ENCODE measurements at regions not wholly inside any gene's neighbourhood (a gene's known extent, or its start where the extent isn't known, plus 50 kb on each side); places are given as distances from the start of the nearest gene placed in this dataset.

- Histone ChIP-seq H3K27me3 (ENCODE audit: insufficient read depth, low read depth, severe bottlenecking) (peaks cover 6% of the 10 kb centered on the region), H3K9me3 (ENCODE audit: severe bottlenecking) (peaks cover 5% of the 10 kb centered on the region), H3K27ac (no peak overlapping the region), H3K36me3 (no peaks in the 10 kb centered on the region), H3K4me3 (ENCODE audit: low read depth, low read length) (no peak overlapping the region)
- no peak for DNase-seq
- no peak for TF ChIP-seq CTCF (IDR thresholded peaks at IDR 0.05; ENCODE audit: low read depth, low read length)
These were observed 76.1 kb downstream of the ZNF280B start for GRCh38 chr22:22432479-22432878.

- Histone ChIP-seq H3K9me3 (ENCODE audit: severe bottlenecking) (peaks cover 5% of the 10 kb centered on the region), H3K36me3 (no peaks in the 10 kb centered on the region), H3K4me3 (ENCODE audit: low read depth, low read length) (no peak overlapping the region), H3K27me3 (ENCODE audit: insufficient read depth, low read depth, severe bottlenecking) (peaks cover 9% of the 10 kb centered on the region), H3K27ac (no peak overlapping the region)
- no peak for TF ChIP-seq CTCF (IDR thresholded peaks at IDR 0.05; ENCODE audit: low read depth, low read length)
- DNase-seq = no peak
These were observed 75.6 kb downstream of the ZNF280B start for GRCh38 chr22:22432937-22433336.

- H3K27ac ChIP-seq = no peak overlapping the region
- TF ChIP-seq CTCF (IDR thresholded peaks at IDR 0.05; ENCODE audit: low read depth, low read length) = no peak
- no peak for DNase-seq
- H3K9me3 ChIP-seq (ENCODE audit: severe bottlenecking) = peaks cover 5% of the 10 kb centered on the region
- H3K36me3 ChIP-seq = no peaks in the 10 kb centered on the region
- no peak overlapping the region for H3K4me3 ChIP-seq (ENCODE audit: low read depth, low read length)
- peaks cover 11% of the 10 kb centered on the region for H3K27me3 ChIP-seq (ENCODE audit: insufficient read depth, low read depth, severe bottlenecking)
These were observed 74.8 kb downstream of the ZNF280B start for GRCh38 chr22:22433770-22434169.

Measured in WERI-Rb-1 (cell line).